AG20443 (cell line): ENCODE measurements at regions not wholly inside any gene's neighbourhood (a gene's known extent, or its start where the extent isn't known, plus 50 kb on each side); places are given as distances from the start of the nearest gene placed in this dataset.

Experiments used
- DNase-seq: peaks from one replicate; pipeline ENCODE4 v3.0.0; 2012; ENCODE audit warnings: low spot score, mixed read lengths

DNA sequence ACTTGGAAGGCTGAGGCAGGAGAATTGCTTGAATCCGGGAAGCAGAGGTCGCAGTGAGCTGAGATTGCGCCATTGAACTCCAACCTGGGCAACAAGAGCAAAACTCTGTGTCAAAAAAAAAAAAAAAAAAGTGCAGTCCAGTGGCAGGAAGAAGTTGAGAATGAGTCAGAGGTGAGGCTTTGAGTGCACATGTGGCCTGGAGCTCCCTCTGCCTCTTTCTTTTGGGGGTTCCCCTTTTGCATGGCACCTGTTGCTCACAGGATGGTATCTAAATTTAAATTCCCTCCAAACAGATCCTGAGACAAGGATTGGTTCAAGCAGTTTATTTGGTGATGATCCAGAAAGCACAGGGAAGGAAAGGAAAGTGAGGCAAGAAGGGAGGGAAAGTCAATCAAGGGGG is 151.4 kb upstream of the STX18 start:
- DNase-seq = peak; percentile 64

DNA sequence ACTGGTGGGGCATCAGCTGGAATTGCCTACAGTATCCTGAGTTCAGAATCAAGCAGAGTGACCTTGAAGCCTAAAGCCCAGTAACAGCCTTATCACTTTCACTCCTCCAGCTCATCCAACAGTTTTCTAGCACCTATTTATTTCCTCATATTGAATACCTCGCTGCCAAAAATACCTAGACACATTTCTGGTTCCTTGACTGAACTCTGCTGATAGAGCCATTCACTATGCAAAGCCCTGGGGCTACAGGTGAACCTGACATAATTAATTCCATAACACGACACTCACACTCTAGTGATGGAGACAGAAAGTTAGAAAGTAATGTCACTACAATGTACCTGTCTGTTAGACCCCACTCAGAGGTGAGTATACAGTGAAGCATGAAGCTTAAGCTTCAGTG is 149.0 kb upstream of the STX18 start:
- DNase-seq = no peak

DNA sequence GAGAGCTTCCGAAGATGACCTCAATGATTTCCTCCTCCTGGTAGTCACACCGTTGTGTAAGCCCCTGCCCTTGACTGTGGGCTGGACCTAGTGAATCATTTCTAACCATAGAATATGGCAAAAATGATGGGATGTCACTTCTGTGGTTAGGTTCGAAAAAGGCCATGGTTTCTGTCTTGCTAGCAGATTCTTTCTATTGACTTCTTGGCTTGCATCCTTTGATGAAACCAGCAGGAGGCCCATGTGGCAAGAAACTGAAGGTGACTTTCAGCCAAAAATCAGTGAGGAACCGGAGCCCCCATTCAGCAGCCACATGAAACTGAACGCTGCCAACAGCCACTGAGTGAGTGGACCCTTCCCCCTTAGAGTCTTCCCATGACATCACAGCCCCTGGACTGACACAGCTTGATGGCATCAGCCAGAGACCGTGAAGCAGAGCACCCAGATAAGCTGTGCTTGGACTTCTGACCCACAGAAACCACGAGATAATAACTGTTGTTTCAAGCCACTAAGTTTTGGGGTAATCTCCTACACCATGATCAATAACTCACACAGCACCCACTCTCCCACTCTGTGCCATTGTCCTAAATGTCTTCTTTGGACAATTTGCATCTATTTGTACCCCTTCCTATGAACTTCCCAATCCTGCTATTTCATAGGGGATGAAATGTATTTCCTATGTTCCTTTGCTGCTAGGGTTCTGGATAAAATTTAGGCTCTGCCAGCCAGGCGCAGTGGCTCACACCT is 148.0 kb upstream of the STX18 start:
- no peak for DNase-seq

DNA sequence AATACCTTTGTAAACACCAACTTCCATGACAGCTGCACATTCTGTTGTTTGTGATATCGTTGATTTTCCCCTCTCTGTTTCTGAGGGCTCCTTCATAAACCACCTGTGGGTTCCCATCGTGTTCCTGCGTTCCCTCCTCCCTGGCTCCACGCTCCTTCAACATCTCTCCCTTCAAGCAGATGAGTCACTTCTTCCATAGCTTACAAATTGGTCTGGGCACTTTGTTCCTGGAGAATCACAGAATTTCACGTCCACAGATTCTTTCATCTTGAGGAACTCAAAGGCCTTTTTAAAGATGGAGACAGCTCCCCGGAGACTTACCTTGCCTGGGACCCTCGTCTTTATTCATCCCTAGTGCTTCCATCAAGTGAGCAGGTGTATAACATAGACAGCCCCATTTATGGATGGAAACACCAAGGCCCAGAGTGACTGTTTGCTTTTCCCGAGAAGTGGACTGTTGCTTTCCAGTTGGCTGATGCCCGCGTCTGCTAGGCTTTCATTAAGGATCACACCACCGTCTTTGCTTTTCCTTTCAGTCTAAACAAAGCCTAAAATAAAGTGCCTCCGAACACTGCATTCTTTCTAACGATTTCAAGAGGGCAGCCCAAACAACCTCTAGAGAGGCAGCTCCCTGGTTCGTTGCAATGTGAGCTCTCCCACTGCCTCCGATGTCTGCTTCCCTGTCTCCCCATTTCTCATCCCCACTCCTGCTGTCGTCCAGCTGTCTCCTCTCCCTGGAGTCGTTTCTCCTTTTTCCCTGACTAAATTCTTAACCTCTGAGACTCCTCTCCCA is 146.3 kb upstream of the STX18 start:
- DNase-seq = no peak

DNA sequence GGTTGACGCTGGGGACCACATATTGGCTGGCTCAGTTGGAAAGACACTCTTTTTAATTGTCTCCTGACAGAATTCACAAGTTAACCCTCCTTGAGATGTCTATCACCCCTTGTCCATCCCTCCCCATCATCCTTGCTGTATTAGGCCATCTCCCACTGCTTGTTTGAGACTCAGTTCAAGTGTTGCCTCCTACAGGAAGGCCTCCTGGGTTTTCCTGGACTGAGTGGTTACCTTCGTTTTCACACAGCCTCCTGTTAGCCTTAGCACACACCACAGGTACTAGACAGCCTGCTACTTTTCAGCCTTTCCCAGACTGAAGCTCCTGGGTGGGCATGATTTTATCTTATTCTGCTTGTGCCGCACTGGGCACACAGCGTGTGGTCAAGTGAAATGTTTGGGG is 145.3 kb upstream of the STX18 start:
- DNase-seq = no peak

DNA sequence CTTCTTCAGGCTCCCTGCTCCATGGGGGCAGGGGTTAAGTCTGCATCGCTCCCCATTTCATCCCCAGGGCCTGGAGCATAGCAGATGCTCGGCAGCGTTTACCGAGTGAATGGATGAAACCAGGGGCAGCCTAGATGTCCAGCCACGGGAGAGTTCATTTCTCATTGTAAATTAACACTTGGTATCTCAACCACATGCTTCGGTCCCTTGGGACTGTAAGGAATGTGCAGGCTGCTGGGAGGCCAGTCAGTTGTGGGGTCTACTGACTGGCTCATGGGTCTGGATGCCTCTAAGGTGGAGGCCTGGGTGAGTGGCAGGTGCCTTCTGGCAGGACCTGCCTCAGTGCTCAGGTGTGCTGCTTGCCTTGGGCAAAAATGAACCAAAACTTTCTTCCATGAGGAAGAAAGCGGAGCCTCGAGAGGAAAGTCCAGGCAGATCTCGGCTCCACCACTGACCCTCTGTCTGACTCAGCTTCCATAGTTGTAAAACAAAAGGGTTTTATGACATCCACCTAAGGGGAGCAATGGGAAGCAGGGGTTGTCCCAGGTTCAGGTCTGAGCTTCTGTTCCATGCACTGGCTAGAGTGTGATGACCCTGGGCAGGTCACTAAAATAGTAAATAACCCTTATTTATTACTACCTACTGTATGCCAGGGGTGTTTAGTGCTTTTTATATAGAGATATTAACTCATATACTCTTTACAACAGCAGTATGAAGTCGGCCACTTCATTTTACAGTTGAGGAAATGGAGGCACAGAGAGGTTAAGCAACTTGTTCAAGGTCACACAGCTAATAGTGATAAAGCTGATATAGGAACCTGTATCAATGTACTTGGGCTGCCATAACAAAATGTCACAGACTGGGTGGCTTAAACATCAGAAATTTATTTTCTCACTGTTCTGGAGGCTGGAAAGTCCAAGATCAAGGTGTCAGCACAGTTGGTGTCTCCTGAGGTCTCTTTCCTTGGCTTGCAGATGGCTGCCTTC is 144.3 kb upstream of the STX18 start:
- DNase-seq = no peak

DNA sequence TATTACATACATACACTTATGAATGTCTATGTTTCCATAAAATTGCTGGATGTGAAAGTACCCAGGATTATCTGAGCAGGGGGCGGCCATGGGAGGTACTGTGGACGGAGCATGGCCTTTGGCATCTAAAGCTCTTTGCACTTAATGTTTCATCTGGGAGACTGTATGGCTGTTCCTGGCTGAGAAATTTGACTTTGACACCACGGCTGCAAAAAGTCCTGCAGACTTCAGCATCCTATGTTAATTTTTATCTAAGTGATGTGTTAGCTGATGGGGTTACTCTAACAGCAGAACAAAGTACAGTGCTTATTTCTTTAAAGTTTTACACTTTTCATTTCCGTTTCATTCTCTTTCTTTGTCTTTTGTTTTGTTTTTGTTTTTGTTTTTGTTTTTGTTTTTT is 139.8 kb upstream of the STX18 start:
- no peak for DNase-seq

DNA sequence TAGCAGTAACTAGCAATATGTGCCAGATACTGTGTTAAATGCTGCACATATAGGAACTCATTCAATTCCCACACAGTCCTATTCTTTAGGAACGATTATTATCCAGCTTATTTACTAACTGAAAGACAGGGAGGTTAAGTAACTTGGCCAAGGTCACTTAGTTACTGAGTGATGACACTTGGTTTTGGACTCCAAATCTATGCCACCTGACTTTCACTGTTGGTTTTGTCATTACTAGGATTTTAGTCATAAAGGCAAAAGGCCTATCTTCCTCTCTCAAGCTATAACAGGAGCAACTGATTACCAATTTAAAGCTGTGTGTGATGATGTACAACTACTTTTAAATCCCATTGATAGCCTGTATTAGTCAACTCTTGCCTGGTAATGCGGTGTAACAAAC is 138.9 kb upstream of the STX18 start:
- DNase-seq = no peak

DNA sequence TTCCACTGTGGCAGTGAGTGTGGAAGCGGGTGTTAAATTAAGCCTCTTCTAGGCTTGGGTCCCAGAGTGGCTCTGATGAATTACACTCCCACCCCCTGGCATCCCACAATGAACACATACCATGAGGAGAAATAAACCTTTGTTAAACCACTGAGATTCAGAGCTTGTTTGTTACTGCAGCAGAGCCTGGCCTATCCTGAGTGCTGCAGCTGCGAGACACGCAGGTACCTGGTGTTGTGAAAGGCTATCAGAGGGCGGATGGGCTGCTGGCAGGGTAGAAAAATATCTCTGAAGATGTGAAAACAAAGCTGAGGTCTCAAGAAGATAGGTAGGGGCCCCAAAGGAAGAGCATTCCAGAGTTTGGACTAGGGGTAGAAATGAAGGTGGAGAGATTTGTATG is 138.4 kb upstream of the STX18 start:
- no peak for DNase-seq

DNA sequence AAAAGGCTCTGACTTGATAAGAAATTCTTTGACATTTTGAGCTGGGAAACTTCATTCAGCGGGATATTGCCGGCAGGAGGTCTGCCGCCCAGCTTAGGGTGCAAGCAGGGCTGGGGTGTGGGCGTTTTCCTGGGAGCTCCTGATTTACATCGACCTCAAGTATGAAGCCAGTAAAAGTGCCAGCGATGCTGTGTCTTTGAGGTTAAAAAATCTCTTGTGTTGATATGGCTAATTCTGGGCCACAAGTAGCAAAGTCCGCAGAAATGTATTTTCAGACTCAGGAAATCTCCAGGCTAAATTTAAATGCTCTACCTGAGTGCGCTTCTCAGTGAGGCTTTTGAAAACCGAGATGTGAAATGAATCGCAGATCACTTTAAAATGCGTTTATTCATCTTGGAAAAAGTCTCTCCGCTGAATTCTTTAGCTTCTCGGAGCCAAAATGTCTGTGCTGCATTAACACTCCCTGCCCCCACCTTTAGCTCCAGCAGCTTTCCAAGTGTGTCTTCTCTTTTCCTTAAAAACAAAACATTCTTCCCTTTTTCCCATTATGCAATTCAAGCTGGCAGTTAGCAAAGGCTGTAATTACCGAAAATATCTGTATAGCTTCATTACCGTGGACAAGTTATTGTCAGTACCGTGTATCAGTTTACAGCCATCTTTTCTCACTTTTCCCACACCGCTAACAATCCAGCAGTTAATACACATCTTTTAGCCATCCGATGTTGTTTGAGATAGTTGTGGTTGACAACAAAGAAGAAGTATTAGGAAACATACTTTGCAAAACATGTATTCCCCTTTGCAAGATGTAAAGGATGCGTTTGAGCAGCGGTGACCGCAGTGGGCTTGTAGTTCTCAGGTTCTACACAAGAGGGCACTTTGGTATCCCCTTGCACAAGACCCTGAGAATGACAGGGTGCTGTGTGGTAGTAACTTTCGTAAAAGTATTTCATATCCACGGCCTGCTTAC is 136.0 kb upstream of the STX18 start:
- peak; percentile 80 for DNase-seq

DNA sequence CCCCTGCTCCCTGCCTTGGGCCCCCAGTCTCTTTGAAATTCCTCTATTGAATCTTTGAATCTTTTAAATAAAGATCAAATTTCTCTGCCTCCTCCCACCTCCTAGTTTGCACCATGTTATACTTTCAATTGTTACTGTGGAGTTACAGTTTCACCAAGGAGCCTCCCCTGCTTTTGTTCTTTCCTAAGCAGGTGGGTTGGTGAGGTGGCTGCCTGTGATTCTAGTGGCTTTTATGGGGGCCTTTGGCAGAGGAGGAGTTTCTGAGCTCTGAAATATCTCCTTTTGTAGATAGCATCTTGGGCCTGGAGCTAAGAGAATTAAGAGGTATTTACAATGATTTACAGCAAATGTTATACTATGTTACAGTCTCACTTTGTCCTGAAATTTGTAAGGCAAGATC is 133.8 kb upstream of the STX18 start:
- no peak for DNase-seq

DNA sequence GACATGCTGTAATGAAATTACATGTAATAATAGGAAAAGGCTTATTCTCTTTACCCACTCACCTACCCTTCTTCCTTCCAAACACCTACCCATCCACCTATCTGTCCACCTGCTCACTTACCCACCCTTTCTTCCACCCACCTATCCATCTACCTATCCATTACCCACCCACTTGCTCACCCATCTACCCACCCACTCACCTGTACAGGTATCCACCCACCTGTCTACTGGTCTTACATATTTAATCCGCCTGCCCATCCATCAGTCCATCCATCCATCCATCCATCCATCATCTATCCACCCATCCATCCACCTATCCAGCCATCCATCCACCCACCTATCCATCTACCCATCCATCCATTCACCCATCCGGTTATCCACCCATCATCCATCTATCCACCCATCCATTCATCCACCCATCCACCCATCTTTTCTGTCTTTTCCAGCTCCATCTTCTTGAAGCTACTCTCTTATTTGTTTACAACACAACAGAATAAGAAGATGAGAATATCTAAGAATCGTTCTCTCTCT is 133.3 kb upstream of the STX18 start:
- no peak for DNase-seq

DNA sequence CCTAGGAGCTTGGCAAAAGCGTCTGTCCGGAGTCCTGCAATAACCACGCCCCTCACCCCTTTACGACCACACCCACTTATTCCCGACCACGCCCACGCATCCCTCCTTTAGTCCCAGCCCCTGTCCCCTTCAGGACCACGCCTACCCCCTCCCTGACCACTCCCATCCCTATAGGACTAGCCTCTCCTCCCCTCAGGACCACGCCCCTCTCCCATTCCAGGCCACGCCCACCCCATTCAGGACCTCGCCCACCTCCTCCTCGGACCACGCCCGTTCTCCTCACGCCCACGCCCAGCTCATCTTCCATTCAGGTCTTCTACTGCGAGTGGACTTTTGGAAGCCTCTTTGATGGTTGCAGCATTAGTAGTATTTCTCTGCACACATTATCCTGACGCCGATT is 131.2 kb upstream of the STX18 start:
- DNase-seq = peak; percentile 91

DNA sequence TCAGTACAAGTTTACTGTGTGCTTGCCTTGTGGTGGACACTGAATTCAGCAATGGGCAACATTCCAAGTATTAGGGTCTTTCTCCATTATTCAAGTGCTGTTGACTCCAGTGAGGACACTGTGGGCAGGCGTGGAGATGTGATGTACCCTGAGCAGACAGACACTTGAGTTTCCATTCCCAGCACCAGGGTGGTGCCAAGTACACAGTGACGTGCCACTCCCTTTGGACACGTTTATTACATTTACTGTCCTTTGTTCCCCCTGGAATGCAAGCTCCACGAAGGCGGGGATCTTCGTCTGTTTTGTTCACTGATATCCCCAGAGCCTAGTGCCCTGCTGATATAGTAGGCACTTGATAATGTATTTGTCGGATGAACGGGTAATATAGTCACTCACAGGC is 130.6 kb upstream of the STX18 start:
- no peak for DNase-seq

DNA sequence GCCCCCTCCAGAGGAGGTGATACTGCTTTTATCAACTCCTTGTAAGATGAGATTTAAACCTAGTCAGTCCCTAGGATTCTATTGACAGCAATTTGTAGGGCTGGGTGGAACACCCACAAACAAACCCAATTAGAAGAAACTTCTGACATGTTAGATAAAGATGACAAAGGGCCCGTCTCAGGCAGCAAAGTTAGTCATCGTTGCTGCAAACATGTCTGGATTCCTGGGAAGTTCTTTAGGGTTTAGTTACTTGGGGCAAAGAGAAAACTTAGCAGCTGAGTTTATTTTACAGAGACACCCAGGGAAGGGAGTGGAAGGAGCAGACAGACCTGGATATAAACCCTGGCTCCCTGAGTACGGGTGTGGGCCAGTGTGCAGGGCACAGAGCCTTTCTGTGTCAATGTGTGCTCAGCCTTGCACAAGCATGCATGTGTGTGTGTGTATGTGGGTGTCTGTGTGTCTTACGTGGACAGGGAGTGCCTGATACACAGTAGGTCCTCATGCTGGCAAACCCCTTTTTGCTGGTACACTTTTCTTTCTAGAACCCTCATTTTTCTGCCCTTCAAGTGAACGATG is 130.0 kb upstream of the STX18 start:
- no peak for DNase-seq

DNA sequence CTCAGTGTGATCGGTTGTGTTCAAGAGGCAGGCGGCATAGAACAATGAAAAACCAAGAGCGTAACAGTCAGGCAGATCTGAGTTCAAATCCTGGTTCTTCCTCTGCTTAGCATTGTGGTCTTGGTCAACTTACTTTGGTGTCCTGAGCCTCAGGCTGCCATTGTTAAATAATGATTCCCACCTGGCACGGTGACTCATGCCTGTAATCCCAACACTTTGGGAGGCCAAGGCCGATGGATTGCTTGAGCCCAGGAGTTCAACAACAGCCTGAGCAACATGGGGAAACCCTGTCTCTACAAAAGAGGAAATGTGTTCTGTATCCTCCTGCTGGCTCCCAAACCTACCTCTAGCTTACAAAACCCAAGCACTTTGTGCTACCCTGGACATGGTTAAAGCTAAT is 129.0 kb upstream of the STX18 start:
- DNase-seq = no peak

DNA sequence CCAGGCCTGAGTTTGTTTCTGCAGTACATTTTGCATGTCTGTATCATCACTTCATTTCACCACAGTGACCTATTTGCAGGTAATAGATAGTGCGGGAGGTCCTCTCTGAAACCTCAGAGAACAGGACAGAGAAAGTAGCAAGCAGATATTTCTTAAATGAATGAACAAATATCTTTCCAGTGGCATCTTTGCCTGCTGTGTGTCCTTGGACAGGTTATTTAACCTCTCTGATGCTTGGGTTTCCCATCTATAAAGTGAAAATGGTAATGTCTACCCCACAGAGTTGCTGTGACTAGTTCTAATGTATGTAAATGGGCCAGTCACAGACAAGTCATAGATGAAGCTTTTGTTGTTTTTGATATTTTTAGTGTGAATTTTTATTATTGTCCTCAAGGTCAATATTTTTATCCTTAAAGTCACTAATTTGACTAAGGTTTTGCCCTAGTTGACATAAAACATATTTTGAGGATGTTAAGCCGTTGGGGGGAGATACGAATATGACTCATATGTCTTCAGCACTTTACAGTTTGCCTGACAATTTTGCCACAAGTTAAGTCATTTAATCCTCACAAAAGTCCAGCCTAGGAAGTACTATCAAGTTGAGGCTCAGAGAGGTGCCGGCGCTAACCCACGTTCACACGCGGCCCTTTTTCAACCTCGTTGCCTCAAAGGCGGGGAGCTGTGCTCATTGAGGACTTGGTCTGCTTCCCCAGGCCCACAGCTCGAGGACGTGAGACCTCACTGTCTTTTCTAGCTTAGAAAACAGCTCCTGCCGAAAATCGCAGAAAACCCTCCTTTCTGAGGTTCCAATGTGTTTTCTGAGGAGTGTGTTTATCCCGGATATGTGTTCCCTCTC is 126.7 kb upstream of the STX18 start:
- no peak for DNase-seq

DNA sequence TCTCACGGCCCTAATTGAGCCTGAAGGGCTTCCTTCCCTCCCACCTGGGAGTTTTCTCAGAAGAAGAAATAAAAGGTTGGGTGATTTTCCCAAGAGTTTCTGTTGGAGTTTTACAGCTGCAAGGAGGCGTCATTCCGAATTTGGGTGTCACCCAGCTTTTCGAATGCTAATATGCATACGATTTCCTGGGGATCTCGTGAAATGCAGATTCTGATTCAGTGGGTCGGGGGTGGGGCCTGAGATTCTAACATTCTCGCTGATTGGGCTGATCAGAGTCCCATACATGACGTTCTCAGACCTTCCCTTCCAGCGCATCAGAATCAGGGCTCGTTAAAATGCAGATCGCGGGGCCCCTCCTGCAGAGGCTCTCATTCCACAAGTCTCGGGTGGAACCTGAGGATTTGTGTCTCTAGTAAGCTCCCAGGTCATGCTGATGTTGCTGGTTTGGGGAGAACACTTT is 125.8 kb upstream of the STX18 start:
- DNase-seq = peak; percentile 29
